ENCODE measurements at regions not wholly inside any gene's neighbourhood (a gene's known extent, or its start where the extent isn't known, plus 50 kb on each side); places are given as distances from the start of the nearest gene placed in this dataset.

DNA sequence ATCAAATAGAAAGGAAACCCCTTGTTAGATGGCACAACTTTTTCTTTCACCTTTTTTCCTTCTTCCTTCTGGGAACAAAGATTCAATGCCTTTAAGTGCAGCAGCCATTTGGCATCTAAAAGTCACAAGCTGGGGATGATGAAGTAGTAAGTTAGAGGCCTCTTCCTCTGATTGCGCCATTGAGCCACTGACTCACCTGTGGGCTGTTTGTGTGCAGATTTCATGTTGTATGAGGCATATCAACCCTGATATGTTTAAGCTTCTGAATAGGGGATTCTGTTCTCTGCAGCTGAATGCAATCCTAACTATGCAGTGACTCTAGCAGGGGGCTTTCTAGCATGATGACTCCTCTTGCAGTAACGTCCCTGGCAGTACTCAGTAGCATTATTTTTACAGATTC lies 599.9 kb downstream of the CSNK1G3 start:
- no peak for TF ChIP-seq POLR2A (IDR thresholded peaks at IDR 0.05)
- no peak for TF ChIP-seq CTCF (IDR thresholded peaks at IDR 0.05)

Measured in thyroid gland (tissue), 4 donors.